ENCODE measurements at regions not wholly inside any gene's neighbourhood (a gene's known extent, or its start where the extent isn't known, plus 50 kb on each side); places are given as distances from the start of the nearest gene placed in this dataset.

GRCh38 chr1:183711165-183711682 is 58.1 kb upstream of the APOBEC4 start:
- DNase-seq (ENCODE audit: low read depth), result no peak

GRCh38 chr1:183710734-183711133 is 57.6 kb upstream of the APOBEC4 start:
- DNase-seq (ENCODE audit: low read depth), result no peak

GRCh38 chr1:183710333-183710732 is 57.2 kb upstream of the APOBEC4 start:
- no peak for DNase-seq (ENCODE audit: low read depth)

GRCh38 chr1:183704131-183704530 is 51.0 kb upstream of the APOBEC4 start:
- no peak for DNase-seq (ENCODE audit: low read depth)
